H1 (cell line): ENCODE measurements at regions not wholly inside any gene's neighbourhood (a gene's known extent, or its start where the extent isn't known, plus 50 kb on each side); places are given as distances from the start of the nearest gene placed in this dataset.

Experiments used
- KDM5A ChIP-seq: fragments of 200-600 bp; IDR thresholded peaks from 2 replicates; pipeline ENCODE4 v1.7.1; 2012; ENCODE audit warnings: mild to moderate bottlenecking, low read length, inconsistent platforms, mixed read lengths
- MAFK ChIP-seq: IDR thresholded peaks from 2 replicates; pipeline ENCODE4 v1.6.1; 2012; ENCODE audit warnings: low read depth, mild to moderate bottlenecking, improper control_type of control experiment, low read length

DNA sequence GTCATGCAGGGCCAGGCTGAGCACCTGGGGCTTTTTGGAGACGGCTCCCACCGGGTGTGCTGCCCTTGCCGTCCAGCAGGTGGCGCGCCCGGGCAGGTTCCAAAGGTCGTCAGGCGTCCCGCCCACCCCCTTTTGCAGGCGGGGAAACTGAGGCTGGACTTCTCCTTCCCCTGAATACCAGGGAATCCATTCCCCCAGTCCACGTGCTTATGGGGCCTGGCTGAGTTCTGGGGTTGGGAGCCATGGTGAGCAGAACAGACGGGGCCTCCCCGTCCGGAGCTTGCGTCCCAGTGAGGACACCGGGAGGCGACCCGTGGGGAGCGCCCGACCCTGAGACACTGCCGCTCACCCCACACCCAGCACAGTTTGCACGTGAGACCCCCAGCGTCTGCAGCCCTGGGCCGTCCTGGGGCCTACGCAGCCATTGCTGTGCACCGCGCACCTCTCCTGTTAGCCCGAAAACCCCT lies 51.8 kb upstream of the JPH3 start (continued):
- TF ChIP-seq KDM5A (no peak), MAFK (no peak)
- TF ChIP-seq, all 59 proteins: peak for 3
